ENCODE measurements at regions not wholly inside any gene's neighbourhood (a gene's known extent, or its start where the extent isn't known, plus 50 kb on each side); places are given as distances from the start of the nearest gene placed in this dataset.
A peak's percentile ranks its signal among the peaks of the same experiment; 100 is the strongest.
"Not testable (repeated sequence)": the region's sequence is repeated elsewhere in the genome, so short reads cannot be mapped to it uniquely, and the experiment has no call there.

DNA sequence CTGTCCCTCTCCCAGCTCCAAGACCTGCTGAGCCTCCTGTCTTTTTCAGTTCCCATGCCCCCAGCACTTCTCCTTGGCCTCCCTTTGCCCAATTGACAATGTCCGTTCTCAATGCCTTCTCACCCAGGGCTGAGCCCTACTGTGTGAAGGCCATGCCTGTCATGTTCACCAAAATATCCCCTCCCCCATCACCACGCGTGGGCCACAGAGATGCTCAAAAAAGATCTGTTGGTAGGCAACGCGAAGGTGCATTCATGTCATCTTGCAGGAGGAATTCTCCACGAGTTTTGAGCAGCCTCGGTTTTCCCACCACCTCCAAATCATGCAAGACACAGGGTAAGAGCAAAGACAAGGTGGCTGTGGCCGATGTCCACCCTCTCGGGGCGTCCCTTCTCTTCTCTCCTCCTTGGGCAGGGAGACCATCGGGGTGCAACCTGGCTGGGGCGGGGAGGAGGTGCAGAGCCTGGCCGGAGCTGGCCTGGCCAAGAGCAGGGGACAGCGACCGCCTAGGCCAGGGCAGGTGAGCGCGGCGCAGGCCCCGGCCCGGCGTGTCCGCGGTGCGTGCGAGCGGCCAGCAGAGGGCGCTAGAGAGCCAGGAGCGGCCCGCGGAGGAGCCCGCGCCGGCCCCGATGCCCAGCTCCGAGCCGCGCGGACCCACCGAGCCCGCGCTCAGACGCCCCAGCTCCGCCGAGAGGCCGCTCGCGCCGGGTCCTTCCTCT is 56.3 kb upstream of the KRTAP5-11 start:
- H3K27ac Mint-ChIP-seq; H3K4me1 Mint-ChIP-seq (ENCODE audit: low read depth); H3K9me3 Mint-ChIP-seq; H3K36me3 Mint-ChIP-seq (ENCODE audit: low read depth): not testable (repeated sequence)
- DNase-seq (ENCODE audit: low spot score) = peak; percentile 58
- peak overlapping the region; percentile 50 for H3K4me3 Mint-ChIP-seq
- H3K27me3 Mint-ChIP-seq (ENCODE audit: low read depth) = peaks cover 13% of the 10 kb centered on the region

DNA sequence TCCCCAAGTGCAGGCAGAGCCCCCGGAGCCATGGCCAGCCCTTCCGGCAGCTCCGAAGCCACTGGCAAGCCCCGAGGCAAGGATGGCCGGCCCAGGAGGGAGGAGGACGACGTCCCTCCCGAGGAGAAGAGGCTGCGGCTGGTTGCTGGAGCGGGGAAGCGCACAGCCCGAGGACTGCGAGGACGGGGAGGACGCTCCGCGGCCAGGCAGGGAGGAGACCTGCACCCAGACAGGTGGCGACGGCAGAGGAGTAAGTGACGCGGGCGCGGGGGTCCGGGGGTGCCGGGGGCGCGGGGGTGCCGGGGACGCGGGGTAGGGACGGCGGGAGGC is 56.8 kb upstream of the KRTAP5-11 start:
- H3K27ac Mint-ChIP-seq; H3K4me1 Mint-ChIP-seq (ENCODE audit: low read depth); H3K9me3 Mint-ChIP-seq; H3K36me3 Mint-ChIP-seq (ENCODE audit: low read depth); H3K4me3 Mint-ChIP-seq; DNase-seq (ENCODE audit: low spot score): not testable (repeated sequence)
- peaks cover 13% of the 10 kb centered on the region for H3K27me3 Mint-ChIP-seq (ENCODE audit: low read depth)

DNA sequence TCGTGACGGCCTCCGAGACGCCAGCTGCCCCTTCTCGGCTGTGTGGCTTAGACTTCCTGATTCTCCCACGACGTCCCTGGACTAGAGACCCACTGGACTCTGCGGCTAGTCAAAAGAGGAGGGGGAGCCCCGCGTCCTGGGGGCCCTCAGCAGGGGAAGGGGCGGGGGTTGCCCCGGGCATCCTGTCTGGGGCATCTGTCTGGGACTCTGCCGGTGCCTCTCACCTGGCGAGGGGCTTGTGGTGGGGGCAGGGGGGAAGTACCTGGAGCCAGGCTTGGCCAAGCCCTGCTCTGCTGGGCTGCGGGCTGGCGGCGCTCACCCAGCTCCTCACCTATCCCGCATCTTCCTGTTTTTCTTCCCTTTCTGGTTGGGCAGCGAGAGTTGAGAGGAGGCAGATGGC is 57.2 kb upstream of the KRTAP5-11 start:
- not testable (repeated sequence) for H3K36me3 Mint-ChIP-seq (ENCODE audit: low read depth); H3K9me3 Mint-ChIP-seq; H3K27ac Mint-ChIP-seq; H3K4me3 Mint-ChIP-seq; DNase-seq (ENCODE audit: low spot score); H3K4me1 Mint-ChIP-seq (ENCODE audit: low read depth)
- H3K27me3 Mint-ChIP-seq (ENCODE audit: low read depth) = peaks cover 13% of the 10 kb centered on the region

DNA sequence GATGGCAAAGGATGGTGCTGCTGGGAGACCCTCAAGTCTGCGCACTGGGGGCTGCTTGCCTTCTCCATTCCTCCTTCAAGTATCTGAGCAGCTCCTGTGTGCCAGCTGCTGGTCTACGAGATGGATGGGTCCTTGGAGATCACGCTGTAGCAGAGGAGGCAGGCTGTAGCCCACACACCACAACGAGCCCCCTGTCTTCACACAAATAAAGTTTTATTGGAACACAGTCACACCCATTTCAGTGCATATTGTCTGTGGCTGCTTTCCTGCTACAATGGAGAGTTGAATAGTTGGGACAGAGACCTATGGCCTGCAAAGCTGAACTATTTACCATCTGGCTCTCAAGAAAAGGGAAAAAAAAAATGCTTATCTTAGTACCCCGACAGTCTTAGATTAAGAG is 64.4 kb upstream of the KRTAP5-11 start:
- not testable (repeated sequence) for H3K27ac Mint-ChIP-seq; DNase-seq (ENCODE audit: low spot score); H3K4me3 Mint-ChIP-seq; H3K27me3 Mint-ChIP-seq (ENCODE audit: low read depth); H3K4me1 Mint-ChIP-seq (ENCODE audit: low read depth); H3K36me3 Mint-ChIP-seq (ENCODE audit: low read depth); H3K9me3 Mint-ChIP-seq

DNA sequence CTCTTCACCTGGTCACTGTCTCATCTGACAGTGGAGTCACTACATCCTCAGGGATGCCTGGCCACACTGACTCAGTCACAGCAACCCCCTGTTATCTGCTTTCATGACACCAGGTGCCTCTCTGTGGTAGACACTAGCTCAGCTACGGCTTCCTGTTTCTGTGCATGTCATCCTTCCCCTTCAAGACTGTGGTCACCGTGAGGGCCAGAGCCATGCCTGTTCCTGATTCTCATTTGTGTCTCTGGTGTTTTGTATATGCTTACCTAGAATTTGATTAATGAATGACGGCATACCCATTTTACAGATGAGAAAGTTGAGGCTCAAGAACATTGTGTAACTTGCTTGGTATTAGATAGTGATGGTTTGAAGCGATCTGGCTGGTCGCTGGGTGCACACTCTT is 70.3 kb upstream of the KRTAP5-11 start:
- DNase-seq (ENCODE audit: low spot score); H3K36me3 Mint-ChIP-seq (ENCODE audit: low read depth); H3K4me3 Mint-ChIP-seq; H3K27ac Mint-ChIP-seq; H3K4me1 Mint-ChIP-seq (ENCODE audit: low read depth); H3K9me3 Mint-ChIP-seq; H3K27me3 Mint-ChIP-seq (ENCODE audit: low read depth): not testable (repeated sequence)

DNA sequence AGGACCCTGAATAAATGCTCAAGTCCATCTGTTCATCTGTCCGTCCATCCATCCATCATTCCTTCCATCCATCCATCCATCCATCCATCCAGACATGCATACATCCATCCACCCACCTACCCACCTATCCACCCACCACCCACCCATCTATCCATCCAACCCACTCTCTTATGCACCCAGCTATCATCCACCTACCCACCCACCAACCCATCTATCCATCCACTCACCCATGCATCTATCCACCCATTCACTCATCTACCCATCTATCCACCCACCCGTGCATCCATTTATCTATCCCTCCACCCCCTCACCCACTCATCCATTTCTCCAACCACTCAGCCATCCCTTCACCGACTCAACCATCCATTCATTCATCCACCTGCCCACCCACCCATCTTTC is 71.7 kb upstream of the KRTAP5-11 start:
- H3K9me3 Mint-ChIP-seq; H3K4me1 Mint-ChIP-seq (ENCODE audit: low read depth); H3K27ac Mint-ChIP-seq; DNase-seq (ENCODE audit: low spot score); H3K27me3 Mint-ChIP-seq (ENCODE audit: low read depth); H3K36me3 Mint-ChIP-seq (ENCODE audit: low read depth); H3K4me3 Mint-ChIP-seq: not testable (repeated sequence)

DNA sequence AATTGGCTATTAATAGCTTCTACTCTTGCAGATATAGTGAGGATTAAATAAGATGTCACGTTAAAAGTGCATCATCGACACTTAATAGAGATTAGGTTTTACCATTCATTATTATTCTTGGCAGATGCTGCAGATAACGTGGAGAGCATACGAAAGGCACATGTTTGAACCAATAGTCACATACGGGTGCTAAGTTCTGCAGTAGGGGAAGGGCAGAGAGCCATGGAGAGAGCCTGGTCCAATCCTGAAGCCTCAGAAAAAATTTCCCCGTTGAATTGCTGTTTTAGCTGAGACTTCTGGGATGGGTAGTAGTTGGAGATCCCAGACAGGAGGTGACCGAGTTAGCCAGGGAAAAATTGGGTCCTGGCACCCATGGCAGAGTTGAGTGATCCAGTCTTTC is 72.4 kb upstream of the KRTAP5-11 start:
- H3K4me3 Mint-ChIP-seq; DNase-seq (ENCODE audit: low spot score); H3K27me3 Mint-ChIP-seq (ENCODE audit: low read depth); H3K4me1 Mint-ChIP-seq (ENCODE audit: low read depth); H3K36me3 Mint-ChIP-seq (ENCODE audit: low read depth); H3K27ac Mint-ChIP-seq; H3K9me3 Mint-ChIP-seq: not testable (repeated sequence)

DNA sequence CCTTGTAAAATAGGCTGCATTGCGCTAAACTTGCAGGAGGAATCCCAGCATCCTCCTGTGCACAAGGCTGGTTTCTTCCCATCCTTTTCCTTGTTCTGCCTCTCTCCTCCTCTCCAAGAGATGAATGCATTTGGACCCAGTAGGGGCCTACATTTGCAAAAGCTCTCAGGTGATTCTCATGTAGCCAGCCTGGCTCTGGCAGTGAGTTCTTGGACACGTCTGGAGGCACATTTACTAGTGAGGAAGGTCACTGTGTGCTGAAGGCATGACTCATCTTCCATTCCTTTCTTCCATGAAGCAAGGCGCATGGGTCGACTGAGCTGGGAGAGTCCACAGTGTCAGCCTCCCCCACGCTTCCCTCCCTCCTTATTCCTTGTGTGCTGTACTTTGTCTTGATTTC is 73.8 kb upstream of the KRTAP5-11 start:
- H3K4me3 Mint-ChIP-seq; H3K4me1 Mint-ChIP-seq (ENCODE audit: low read depth); H3K27ac Mint-ChIP-seq; DNase-seq (ENCODE audit: low spot score); H3K27me3 Mint-ChIP-seq (ENCODE audit: low read depth); H3K36me3 Mint-ChIP-seq (ENCODE audit: low read depth); H3K9me3 Mint-ChIP-seq: not testable (repeated sequence)

DNA sequence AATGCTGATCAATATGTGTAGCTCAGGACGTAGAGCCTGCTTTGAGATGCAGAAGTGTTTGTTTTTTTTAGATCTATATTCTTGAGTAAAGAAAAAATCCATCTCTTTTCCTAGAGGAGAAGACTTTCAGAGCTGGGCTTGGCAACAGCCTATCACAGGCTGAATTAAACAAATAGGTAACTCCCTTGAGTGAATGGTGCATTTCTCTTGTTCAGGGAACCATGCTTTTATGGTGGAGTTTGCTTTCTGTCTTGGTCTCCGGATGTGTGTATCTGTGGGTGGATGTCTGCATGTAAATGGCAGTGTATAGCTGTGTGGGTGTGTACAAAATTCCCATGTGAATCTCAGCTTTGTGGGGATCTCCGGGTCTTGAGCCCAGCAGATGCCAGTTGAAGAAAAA is 82.3 kb upstream of the KRTAP5-11 start:
- not testable (repeated sequence) for H3K27me3 Mint-ChIP-seq (ENCODE audit: low read depth); H3K9me3 Mint-ChIP-seq; DNase-seq (ENCODE audit: low spot score); H3K36me3 Mint-ChIP-seq (ENCODE audit: low read depth); H3K4me1 Mint-ChIP-seq (ENCODE audit: low read depth); H3K27ac Mint-ChIP-seq; H3K4me3 Mint-ChIP-seq

DNA sequence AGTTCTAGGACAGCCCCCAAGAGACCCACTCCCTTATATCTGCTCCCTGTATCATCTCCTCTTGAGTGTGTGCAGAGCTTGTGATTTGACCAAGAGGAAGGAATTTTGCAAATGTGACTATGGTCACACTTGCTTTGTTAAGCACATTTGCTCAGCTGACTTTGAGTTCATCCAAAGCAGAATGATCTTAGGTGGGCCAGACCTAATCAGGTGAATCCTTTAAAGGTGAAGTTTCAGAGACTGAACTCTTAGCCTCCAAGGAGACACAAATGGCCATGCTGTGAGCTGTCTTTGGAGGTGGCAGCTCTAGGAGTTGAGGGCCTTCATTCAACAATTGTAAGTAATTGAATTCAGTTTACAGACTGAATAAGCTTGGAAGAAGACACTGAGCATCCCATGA is 115.4 kb upstream of the KRTAP5-11 start:
- not testable (repeated sequence) for H3K9me3 Mint-ChIP-seq; H3K4me1 Mint-ChIP-seq (ENCODE audit: low read depth); H3K27me3 Mint-ChIP-seq (ENCODE audit: low read depth); H3K27ac Mint-ChIP-seq; H3K36me3 Mint-ChIP-seq (ENCODE audit: low read depth); DNase-seq (ENCODE audit: low spot score); H3K4me3 Mint-ChIP-seq

DNA sequence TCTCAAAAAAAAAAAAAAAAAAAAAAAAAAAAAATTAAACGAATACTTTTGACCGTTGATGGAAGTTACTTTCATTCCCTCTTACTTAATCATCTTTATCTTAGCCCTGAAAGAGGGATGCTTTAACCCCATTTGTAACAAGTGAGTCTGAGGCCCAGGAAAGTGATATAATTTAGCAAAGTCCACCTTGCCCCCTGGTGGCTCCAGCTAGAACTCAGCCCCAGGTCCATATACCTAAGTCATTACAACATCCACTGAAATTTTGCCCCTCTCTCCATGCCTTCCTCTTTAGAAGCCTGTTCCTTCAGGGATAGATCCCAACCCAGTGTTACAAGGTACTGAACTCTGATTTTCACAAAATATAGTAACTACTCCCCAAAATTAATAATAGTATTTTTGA is 116.3 kb upstream of the KRTAP5-11 start:
- not testable (repeated sequence) for H3K4me1 Mint-ChIP-seq (ENCODE audit: low read depth); H3K4me3 Mint-ChIP-seq; H3K9me3 Mint-ChIP-seq; H3K36me3 Mint-ChIP-seq (ENCODE audit: low read depth); H3K27ac Mint-ChIP-seq; H3K27me3 Mint-ChIP-seq (ENCODE audit: low read depth); DNase-seq (ENCODE audit: low spot score)

DNA sequence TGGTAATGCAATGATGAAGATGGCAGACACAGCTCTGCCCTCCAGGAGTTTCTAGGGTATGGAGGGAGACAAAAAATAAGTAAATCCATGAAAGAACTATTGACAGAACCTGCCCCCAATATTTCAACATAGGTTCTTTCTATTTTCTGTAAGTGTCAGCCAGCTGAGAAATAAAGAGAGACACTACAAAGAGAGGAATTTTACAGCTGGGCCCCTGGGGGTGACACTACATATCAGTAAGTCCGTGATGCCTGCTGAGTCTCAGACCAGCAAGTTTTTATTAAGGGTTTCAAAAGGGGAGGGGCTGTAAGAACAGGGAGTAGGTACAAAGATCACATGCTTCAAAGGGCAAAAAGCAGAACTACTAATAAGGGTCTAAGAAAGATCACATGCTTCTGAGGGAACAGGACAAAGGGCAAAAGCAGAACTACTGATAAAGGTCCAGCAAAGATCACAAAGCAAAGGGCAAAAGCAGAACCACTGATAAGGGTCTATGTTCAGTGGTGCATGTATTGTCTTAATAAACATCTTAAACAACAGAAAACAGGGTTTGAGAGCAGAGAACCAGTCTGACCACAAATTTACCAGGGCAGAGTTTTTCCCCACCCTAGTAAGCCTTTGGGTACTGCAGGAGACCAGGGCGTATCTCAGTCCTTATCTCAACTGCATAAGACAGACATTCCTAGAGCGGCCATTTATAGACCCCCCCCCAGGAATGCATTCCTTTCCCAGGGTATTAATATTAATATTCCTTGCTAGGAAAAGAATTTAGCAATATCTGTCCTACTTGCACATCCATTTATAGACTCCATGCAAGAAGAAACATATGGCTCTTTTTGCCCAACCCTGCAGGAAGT is 119.0 kb upstream of the KRTAP5-11 start:
- H3K27me3 Mint-ChIP-seq (ENCODE audit: low read depth); H3K4me3 Mint-ChIP-seq; H3K27ac Mint-ChIP-seq; H3K4me1 Mint-ChIP-seq (ENCODE audit: low read depth); H3K36me3 Mint-ChIP-seq (ENCODE audit: low read depth); DNase-seq (ENCODE audit: low spot score); H3K9me3 Mint-ChIP-seq: not testable (repeated sequence)

DNA sequence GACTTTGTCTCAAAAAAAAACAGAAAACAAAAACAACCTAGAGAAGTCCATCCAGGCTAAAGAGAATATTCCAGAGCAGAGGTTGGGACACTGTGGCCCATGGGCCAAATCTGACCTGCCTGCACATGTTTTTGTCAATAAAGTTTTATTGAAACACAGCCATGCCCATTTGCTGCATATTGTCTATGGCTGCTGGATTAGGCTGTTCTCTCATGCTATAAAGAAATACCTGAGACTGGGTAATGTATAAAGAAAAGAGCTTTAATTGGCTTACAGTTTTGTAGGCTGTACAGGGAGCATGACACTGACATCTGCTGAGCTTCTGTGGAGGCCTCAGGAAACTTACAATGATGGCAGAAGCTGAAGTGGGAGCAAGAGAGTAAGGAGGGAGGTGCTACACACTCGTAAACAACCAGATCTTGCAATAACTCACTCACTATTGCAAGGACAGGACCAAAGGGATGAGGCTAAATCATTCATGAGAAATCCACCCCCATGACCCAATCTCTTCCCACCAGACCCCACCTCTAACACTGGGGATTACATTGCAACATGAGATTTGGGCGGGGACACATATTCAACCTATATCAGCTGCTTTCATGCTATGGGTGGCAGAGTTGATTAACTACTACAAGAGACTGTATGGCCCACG is 122.5 kb upstream of the KRTAP5-11 start:
- not testable (repeated sequence) for H3K36me3 Mint-ChIP-seq (ENCODE audit: low read depth); H3K27me3 Mint-ChIP-seq (ENCODE audit: low read depth); H3K9me3 Mint-ChIP-seq; H3K4me3 Mint-ChIP-seq; H3K27ac Mint-ChIP-seq; H3K4me1 Mint-ChIP-seq (ENCODE audit: low read depth); DNase-seq (ENCODE audit: low spot score)

DNA sequence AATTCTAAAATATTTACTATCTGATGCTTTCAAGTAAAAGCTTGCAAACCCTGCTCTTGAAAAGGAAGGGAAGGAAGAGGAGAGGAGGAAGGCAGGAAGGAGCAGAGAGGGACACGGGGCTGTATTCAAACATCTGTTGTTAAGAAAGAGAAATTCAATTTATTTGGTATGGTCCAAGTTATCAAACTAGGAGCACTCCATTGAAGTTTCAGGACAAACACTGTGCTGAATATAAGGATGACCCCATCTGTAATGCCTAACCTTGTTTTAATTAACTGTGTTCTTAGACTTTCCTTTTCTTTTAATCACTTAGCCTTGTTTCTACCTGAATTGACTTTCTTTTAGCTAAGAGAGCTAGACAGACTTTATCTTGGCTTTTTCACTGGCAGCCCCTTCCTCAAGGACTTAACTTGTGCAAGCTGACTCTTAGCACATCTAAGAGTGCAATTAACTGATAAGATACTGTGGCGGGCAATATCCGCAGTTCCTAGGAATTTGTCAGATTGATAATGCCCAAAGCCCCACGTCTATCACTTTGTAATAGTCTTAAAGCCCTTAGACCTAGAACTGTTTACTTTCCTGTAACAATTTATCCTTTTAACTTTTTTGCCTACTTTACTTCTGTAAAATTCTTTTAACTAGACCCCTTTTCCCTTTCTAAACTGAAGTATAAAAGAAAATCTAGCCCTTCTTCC is 123.2 kb upstream of the KRTAP5-11 start:
- not testable (repeated sequence) for H3K9me3 Mint-ChIP-seq; H3K4me1 Mint-ChIP-seq (ENCODE audit: low read depth); DNase-seq (ENCODE audit: low spot score); H3K27me3 Mint-ChIP-seq (ENCODE audit: low read depth); H3K36me3 Mint-ChIP-seq (ENCODE audit: low read depth); H3K4me3 Mint-ChIP-seq; H3K27ac Mint-ChIP-seq

Measured in T-helper 2 cell treated with Interferon-gamma antibody and Interleukin-4, amounts not matched to agents 5 μg/mL and 100 μg/mL, for 36 hours (primary cell).